ENCODE measurements at regions not wholly inside any gene's neighbourhood (a gene's known extent, or its start where the extent isn't known, plus 50 kb on each side); places are given as distances from the start of the nearest gene placed in this dataset.

- H3K4me1 Mint-ChIP-seq (ENCODE audit: unreplicated experiment): peaks cover 2% of the 10 kb centered on the region
- no peaks in the 10 kb centered on the region for H3K36me3 Mint-ChIP-seq (ENCODE audit: unreplicated experiment)
- no peak overlapping the region for H3K27ac Mint-ChIP-seq (ENCODE audit: unreplicated experiment)
- no peak for TF ChIP-seq CTCF (IDR thresholded peaks at IDR 0.05)
- peaks cover 4% of the 10 kb centered on the region for H3K9me3 Mint-ChIP-seq (ENCODE audit: unreplicated experiment)
- DNase-seq (ENCODE audit: extremely low spot score, unreplicated experiment): no peak
- peaks cover 4% of the 10 kb centered on the region for H3K27me3 Mint-ChIP-seq (ENCODE audit: unreplicated experiment)
- H3K4me3 Mint-ChIP-seq (ENCODE audit: unreplicated experiment): no peak overlapping the region
Measured at GRCh38 chr4:179325181-179325580, 1882.9 kb upstream of the AGA start.

- no peak overlapping the region for H3K4me3 Mint-ChIP-seq (ENCODE audit: unreplicated experiment)
- H3K9me3 Mint-ChIP-seq (ENCODE audit: unreplicated experiment): peaks cover 4% of the 10 kb centered on the region
- H3K36me3 Mint-ChIP-seq (ENCODE audit: unreplicated experiment): no peaks in the 10 kb centered on the region
- no peaks in the 10 kb centered on the region for H3K4me1 Mint-ChIP-seq (ENCODE audit: unreplicated experiment)
- DNase-seq (ENCODE audit: extremely low spot score, unreplicated experiment): no peak
- TF ChIP-seq CTCF (IDR thresholded peaks at IDR 0.05): no peak
- H3K27me3 Mint-ChIP-seq (ENCODE audit: unreplicated experiment): peaks cover 7% of the 10 kb centered on the region
- H3K27ac Mint-ChIP-seq (ENCODE audit: unreplicated experiment): no peak overlapping the region
Measured at GRCh38 chr4:179328627-179329026, 1886.4 kb upstream of the AGA start.

GRCh38 chr4:179331362-179331761, 1889.1 kb upstream of the AGA start:
- DNase-seq (ENCODE audit: extremely low spot score, unreplicated experiment): no peak
- peaks cover 4% of the 10 kb centered on the region for H3K27me3 Mint-ChIP-seq (ENCODE audit: unreplicated experiment)
- H3K36me3 Mint-ChIP-seq (ENCODE audit: unreplicated experiment): no peaks in the 10 kb centered on the region
- no peak for TF ChIP-seq CTCF (IDR thresholded peaks at IDR 0.05)
- H3K4me1 Mint-ChIP-seq (ENCODE audit: unreplicated experiment): no peaks in the 10 kb centered on the region
- H3K27ac Mint-ChIP-seq (ENCODE audit: unreplicated experiment): no peak overlapping the region
- H3K9me3 Mint-ChIP-seq (ENCODE audit: unreplicated experiment): no peaks in the 10 kb centered on the region
- H3K4me3 Mint-ChIP-seq (ENCODE audit: unreplicated experiment): no peak overlapping the region

- no peak for TF ChIP-seq CTCF (IDR thresholded peaks at IDR 0.05)
- DNase-seq (ENCODE audit: extremely low spot score, unreplicated experiment): no peak
- H3K36me3 Mint-ChIP-seq (ENCODE audit: unreplicated experiment): no peaks in the 10 kb centered on the region
- H3K4me1 Mint-ChIP-seq (ENCODE audit: unreplicated experiment): no peaks in the 10 kb centered on the region
- H3K27ac Mint-ChIP-seq (ENCODE audit: unreplicated experiment): no peak overlapping the region
- H3K4me3 Mint-ChIP-seq (ENCODE audit: unreplicated experiment): no peak overlapping the region
- no peaks in the 10 kb centered on the region for H3K27me3 Mint-ChIP-seq (ENCODE audit: unreplicated experiment)
- no peaks in the 10 kb centered on the region for H3K9me3 Mint-ChIP-seq (ENCODE audit: unreplicated experiment)
Measured at GRCh38 chr4:179344861-179345260, 1902.6 kb upstream of the AGA start.

GRCh38 chr4:179352221-179352620, 1910.0 kb upstream of the AGA start:
- Mint-ChIP-seq H3K36me3 (ENCODE audit: unreplicated experiment) (no peaks in the 10 kb centered on the region), H3K4me1 (ENCODE audit: unreplicated experiment) (no peaks in the 10 kb centered on the region), H3K27me3 (ENCODE audit: unreplicated experiment) (no peaks in the 10 kb centered on the region), H3K9me3 (ENCODE audit: unreplicated experiment) (peaks cover 3% of the 10 kb centered on the region), H3K4me3 (ENCODE audit: unreplicated experiment) (no peak overlapping the region), H3K27ac (ENCODE audit: unreplicated experiment) (no peak overlapping the region)
- TF ChIP-seq CTCF (IDR thresholded peaks at IDR 0.05): no peak
- no peak for DNase-seq (ENCODE audit: extremely low spot score, unreplicated experiment)

Data from osteocyte (in vitro differentiated cells).